Progenitor cell of endocrine pancreas (in vitro differentiated cells): ENCODE measurements at regions not wholly inside any gene's neighbourhood (a gene's known extent, or its start where the extent isn't known, plus 50 kb on each side); places are given as distances from the start of the nearest gene placed in this dataset.

Experiments
- DNase-seq: peaks from one replicate; pipeline ENCODE4 v3.0.0; 2021; ENCODE audit warnings: low spot score; ENCODE audit not compliant: unreplicated experiment
- H3K27ac Mint-ChIP-seq: 2 replicates; pipeline ENCODE4 v1.8.0; 2021; ENCODE audit warnings: mild to moderate bottlenecking, moderate library complexity, mixed read lengths
- H3K27me3 Mint-ChIP-seq: 2 replicates; pipeline ENCODE4 v1.8.0; 2021; ENCODE audit warnings: mixed read lengths
- H3K36me3 Mint-ChIP-seq: 2 replicates; pipeline ENCODE4 v1.8.0; 2022; ENCODE audit warnings: mixed read lengths; ENCODE audit not compliant: insufficient read depth
- H3K4me1 Mint-ChIP-seq: 2 replicates; pipeline ENCODE4 v1.8.0; 2021; ENCODE audit warnings: low read depth, mixed read lengths
- H3K4me3 Mint-ChIP-seq: 2 replicates; pipeline ENCODE4 v1.8.0; 2021; ENCODE audit warnings: low read depth, mild to moderate bottlenecking, moderate library complexity, mixed read lengths
- H3K9me3 Mint-ChIP-seq: 2 replicates; pipeline ENCODE4 v1.8.0; 2021; ENCODE audit warnings: low read depth, mixed read lengths
- CTCF ChIP-seq: fragments of 200-600 bp; sonication (generic); IDR thresholded peaks from one replicate; pipeline ENCODE4 v1.5.0; 2021; ENCODE audit warnings: antibody characterized with exemption, mild to moderate bottlenecking; ENCODE audit not compliant: unreplicated experiment

GRCh38 chr5:97559827-97560598 is 377.0 kb upstream of the RIOK2 start:
- Mint-ChIP-seq H3K9me3 (no peaks in the 10 kb centered on the region), H3K4me1 (no peaks in the 10 kb centered on the region), H3K36me3 (no peaks in the 10 kb centered on the region), H3K27me3 (no peaks in the 10 kb centered on the region), H3K27ac (no peak overlapping the region), H3K4me3 (no peak overlapping the region)
- no peak for DNase-seq
- no peak for TF ChIP-seq CTCF

- Mint-ChIP-seq H3K4me1 (no peaks in the 10 kb centered on the region), H3K9me3 (no peaks in the 10 kb centered on the region), H3K4me3 (no peak overlapping the region), H3K36me3 (no peaks in the 10 kb centered on the region), H3K27me3 (no peaks in the 10 kb centered on the region), H3K27ac (no peak overlapping the region)
- no peak for DNase-seq
- TF ChIP-seq CTCF = no peak
Measured at GRCh38 chr5:97560599-97560993, 377.5 kb upstream of the RIOK2 start.

GRCh38 chr5:97563050-97563657 is 380.1 kb upstream of the RIOK2 start:
- Mint-ChIP-seq H3K9me3 (peaks cover 12% of the 10 kb centered on the region), H3K27ac (no peak overlapping the region)

GRCh38 chr5:97568382-97568781 is 385.3 kb upstream of the RIOK2 start:
- no peaks in the 10 kb centered on the region for H3K36me3 Mint-ChIP-seq
- peaks cover 35% of the 10 kb centered on the region for H3K9me3 Mint-ChIP-seq
- no peaks in the 10 kb centered on the region for H3K27me3 Mint-ChIP-seq
- H3K4me1 Mint-ChIP-seq = no peaks in the 10 kb centered on the region
- no peak for DNase-seq
- H3K27ac Mint-ChIP-seq = no peak overlapping the region
- no peak for TF ChIP-seq CTCF
- no peak overlapping the region for H3K4me3 Mint-ChIP-seq

More at GRCh38 chr5:97563050-97563657, 380.1 kb upstream of the RIOK2 start:
- Mint-ChIP-seq H3K36me3 (no peaks in the 10 kb centered on the region), H3K4me3 (no peak overlapping the region), H3K4me1 (no peaks in the 10 kb centered on the region), H3K27me3 (no peaks in the 10 kb centered on the region)
- TF ChIP-seq CTCF = no peak
- DNase-seq = no peak

GRCh38 chr5:97570242-97570641 is 387.2 kb upstream of the RIOK2 start:
- Mint-ChIP-seq H3K27ac (no peak overlapping the region), H3K9me3 (peaks cover 35% of the 10 kb centered on the region), H3K36me3 (no peaks in the 10 kb centered on the region), H3K4me1 (no peaks in the 10 kb centered on the region), H3K4me3 (no peak overlapping the region), H3K27me3 (no peaks in the 10 kb centered on the region)
- no peak for DNase-seq
- no peak for TF ChIP-seq CTCF
